Ovary (tissue), 7 donors: ENCODE measurements at regions not wholly inside any gene's neighbourhood (a gene's known extent, or its start where the extent isn't known, plus 50 kb on each side); places are given as distances from the start of the nearest gene placed in this dataset.
"Not testable (repeated sequence)": the region's sequence is repeated elsewhere in the genome, so short reads cannot be mapped to it uniquely, and the experiment has no call there.

Experiments
- DNase-seq, 5 donors: peaks; one replicate each; pipeline ENCODE4 v3.0.0-alpha.2; 2019 to 2020
- H3K27ac ChIP-seq, 2 donors: fragments of 200-600 bp; one replicate each; pipeline versions ENCODE4 v1.5.1 to v1.8.0; 2019 to 2022
- H3K27me3 ChIP-seq: fragments of 200-600 bp; one replicate; pipeline ENCODE4 v1.8.0; 2022
- H3K36me3 ChIP-seq: fragments of 200-600 bp; sonication (generic); one replicate; pipeline ENCODE4 v1.5.1; 2019
- H3K4me1 ChIP-seq: one replicate; pipeline ENCODE4 v1.8.1; 2013; ENCODE audit warnings: mild to moderate bottlenecking, moderate library complexity; ENCODE audit not compliant: insufficient read depth
- H3K4me3 ChIP-seq: fragments of 200-600 bp; sonication (generic); one replicate; pipeline ENCODE4 v1.5.1; 2017
- H3K9me3 ChIP-seq, 2 donors: fragments of 200-600 bp in 1 of 2; sonication (generic) in 1 of 2; one replicate each; pipeline versions ENCODE4 v1.5.1 to v1.8.1; 2013 to 2019; ENCODE audit warnings: mild to moderate bottlenecking in 1 of 2, moderate library complexity in 1 of 2
- CTCF ChIP-seq, 3 donors: fragments of 450-650 bp in 2 of 3; fragments of 200-600 bp in 1 of 3; IDR thresholded peaks; one replicate each; pipeline versions ENCODE4 v1.5.1 to v1.8.0; 2016 to 2022; ENCODE audit warnings: antibody characterized with exemption in 3 of 3, mild to moderate bottlenecking in 1 of 3
- EP300 ChIP-seq: sonication (generic); formaldehyde crosslinking; IDR thresholded peaks from one replicate; pipeline ENCODE4 v1.6.1; 2017; ENCODE audit warnings: antibody characterized with exemption
- POLR2A ChIP-seq: fragments of 450-650 bp; IDR thresholded peaks from one replicate; pipeline ENCODE4 v1.6.1; 2017; ENCODE audit warnings: antibody characterized with exemption, mild to moderate bottlenecking, moderate library complexity
- WGBS, 3 donors: extraction: QIAGEN DNeasy Blood & Tissue Kit in 1 of 3; methylation state at CpG; one replicate each; pipeline versions ENCODE4 v1.1.5 to v1.1.7; 2013 to 2017; 5-methylcytosine and 5-hydroxymethylcytosine counted together
- intact Hi-C, 4 donors: fragments of 100-400 bp; cut with DNase I; formaldehyde crosslinking; loops; one replicate each; pipeline versions ENCODE4 v1.11.0 to v1.15.1; 2022 to 2023
- donor health status: DM: no; HTN: no; CAD: no; lungs with moderate emphysema.
- donor health status: DM: no; HTN: no; CAD: no.
- donor health status: Bipolar disorder and iron deficiency.
- donor health status: DM: no; HTN: no; CAD: no.
- donor health status: DM: yes; HTN: yes; CAD: no.

GRCh38 chr16:65817799-65818198 lies 548.7 kb upstream of the CDH5 start:
- no peak for TF ChIP-seq EP300
- no peak for TF ChIP-seq POLR2A
- TF ChIP-seq CTCF (IDR thresholded peaks at IDR 0.05): no peak
- H3K27me3 ChIP-seq: no peaks in the 10 kb centered on the region
- DNase-seq: no peak
- 93 to 96% (median 94%) methylated on average over 2 of the region's 2 CpGs for WGBS, 3 donors
- H3K4me3 ChIP-seq: no peak overlapping the region
- H3K4me1 ChIP-seq: no peaks in the 10 kb centered on the region
- no peaks in the 10 kb centered on the region for H3K36me3 ChIP-seq
- no peak overlapping the region for H3K27ac ChIP-seq
- H3K9me3 ChIP-seq: no peaks in the 10 kb centered on the region
- intact Hi-C loops: no loop called here

- Histone ChIP-seq H3K4me3 (no peak overlapping the region), H3K9me3 (no peaks in the 10 kb centered on the region), H3K36me3 (no peaks in the 10 kb centered on the region), H3K4me1 (no peaks in the 10 kb centered on the region), H3K27ac (no peak overlapping the region), H3K27me3 (no peaks in the 10 kb centered on the region)
- intact Hi-C loops: no loop called here
- DNase-seq: no peak
- 95 to 99% (median 95%) methylated on average over 3 of the region's 3 CpGs for WGBS, 3 donors
- TF ChIP-seq POLR2A (no peak), CTCF (IDR thresholded peaks at IDR 0.05) (no peak), EP300 (no peak)
Measured at GRCh38 chr16:65817066-65817465, 549.4 kb upstream of the CDH5 start.

- Histone ChIP-seq H3K36me3 (no peaks in the 10 kb centered on the region), H3K4me1 (no peaks in the 10 kb centered on the region), H3K4me3 (no peak overlapping the region), H3K9me3 (no peaks in the 10 kb centered on the region), H3K27me3 (no peaks in the 10 kb centered on the region), H3K27ac (no peak overlapping the region)
- no peak for DNase-seq
- WGBS, 3 donors: 90 to 99% (median 91%) methylated on average over 2 of the region's 2 CpGs
- intact Hi-C loops: no loop called here
- TF ChIP-seq POLR2A (no peak), EP300 (no peak), CTCF (IDR thresholded peaks at IDR 0.05) (no peak)
Measured at GRCh38 chr16:65816556-65816955, 549.9 kb upstream of the CDH5 start.

- no peaks in the 10 kb centered on the region for H3K36me3 ChIP-seq
- no peaks in the 10 kb centered on the region for H3K4me1 ChIP-seq
- TF ChIP-seq CTCF (IDR thresholded peaks at IDR 0.05): no peak
- TF ChIP-seq EP300: no peak
- 80 to 91% (median 81%) methylated on average over 1 of the region's 1 CpG for WGBS, 3 donors
- intact Hi-C loops: no loop called here
- DNase-seq: no peak
- H3K27ac ChIP-seq: no peak overlapping the region
- H3K4me3 ChIP-seq: no peak overlapping the region
- no peaks in the 10 kb centered on the region for H3K9me3 ChIP-seq
- H3K27me3 ChIP-seq: no peaks in the 10 kb centered on the region
Measured at GRCh38 chr16:65815707-65816106, 550.8 kb upstream of the CDH5 start.

GRCh38 chr16:65813879-65814278 lies 552.6 kb upstream of the CDH5 start:
- WGBS, 3 donors: 73 to 80% (median 73%) methylated on average over 7 of the region's 7 CpGs
- H3K9me3 ChIP-seq, H3K36me3 ChIP-seq, DNase-seq, H3K4me3 ChIP-seq, H3K4me1 ChIP-seq, H3K27ac ChIP-seq, intact Hi-C loops, H3K27me3 ChIP-seq: not testable (repeated sequence)
